GM23338 (cell line): ENCODE measurements at regions not wholly inside any gene's neighbourhood (a gene's known extent, or its start where the extent isn't known, plus 50 kb on each side); places are given as distances from the start of the nearest gene placed in this dataset.

Source experiments
- ATAC-seq: fragments of 200-7000 bp; cut with Tn5 transposase; 3 replicates; pipeline ENCODE4 v1.9.1; 2020
- DNase-seq: peaks from one replicate; pipeline ENCODE4 v3.0.0-alpha.2; 2015; ENCODE audit warnings: low spot score
- H2AFZ ChIP-seq: fragments of 200-600 bp; sonication (generic); 2 replicates; pipeline ENCODE4 v1.8.0; 2016; ENCODE audit warnings: antibody characterized with exemption, mild to moderate bottlenecking, moderate library complexity
- H3F3A ChIP-seq: fragments of 200-600 bp; sonication (generic); replicated peaks from 2 replicates; pipeline ENCODE4 v1.8.0; 2017; ENCODE audit warnings: antibody characterized with exemption, mixed run types, low read depth
- H3K27ac ChIP-seq: fragments of 200-600 bp; sonication (generic); 2 replicates; pipeline ENCODE4 v1.6.1; 2016; ENCODE audit warnings: low read depth
- H3K27me3 ChIP-seq: fragments of 200-600 bp; sonication (generic); 2 replicates; pipeline ENCODE4 v1.8.0; 2016; ENCODE audit warnings: mild to moderate bottlenecking, mixed run types, moderate library complexity; ENCODE audit not compliant: insufficient read depth
- H3K36me3 ChIP-seq: fragments of 200-600 bp; sonication (generic); 2 replicates; pipeline ENCODE4 v1.8.0; 2016; ENCODE audit warnings: mild to moderate bottlenecking; ENCODE audit not compliant: insufficient read depth
- H3K4me1 ChIP-seq: fragments of 200-600 bp; sonication (generic); 2 replicates; pipeline ENCODE4 v1.8.0; 2016; ENCODE audit warnings: mild to moderate bottlenecking, moderate library complexity; ENCODE audit not compliant: insufficient read depth
- H3K4me2 ChIP-seq: fragments of 200-600 bp; sonication (generic); 2 replicates; pipeline ENCODE4 v1.7.1; 2017; ENCODE audit warnings: mixed run types
- H3K4me3 ChIP-seq: fragments of 200-600 bp; sonication (generic); 2 replicates; pipeline ENCODE4 v1.6.1; 2016; ENCODE audit warnings: mixed run types
- H3K79me2 ChIP-seq: fragments of 200-600 bp; sonication (generic); replicated peaks from 2 replicates; pipeline ENCODE4 v1.8.0; 2017; ENCODE audit warnings: mild to moderate bottlenecking; ENCODE audit not compliant: insufficient read depth
- H3K9me2 ChIP-seq: fragments of 200-600 bp; sonication (generic); 2 replicates; pipeline ENCODE4 v1.8.0; 2017; ENCODE audit not compliant: insufficient read depth
- H4K20me1 ChIP-seq: fragments of 200-600 bp; sonication (generic); replicated peaks from 2 replicates; pipeline ENCODE4 v1.8.0; 2017; ENCODE audit warnings: mild to moderate bottlenecking; ENCODE audit not compliant: insufficient read depth
- H3K27ac Mint-ChIP-seq: 2 replicates; pipeline ENCODE4 v1.8.0; 2020; ENCODE audit warnings: inconsistent platforms, mild to moderate bottlenecking, moderate library complexity, mixed read lengths
- H3K27me3 Mint-ChIP-seq: 3 replicates; pipeline ENCODE4 v1.8.0; 2022; ENCODE audit warnings: low read depth, mild to moderate bottlenecking, moderate library complexity, mixed read lengths, inconsistent platforms; ENCODE audit not compliant: insufficient read depth, poor library complexity
- H3K36me3 Mint-ChIP-seq: 3 replicates; pipeline ENCODE4 v1.8.0; 2021; ENCODE audit warnings: low read depth, mild to moderate bottlenecking, inconsistent platforms, moderate library complexity, mixed read lengths
- H3K4me1 Mint-ChIP-seq: 3 replicates; pipeline ENCODE4 v1.8.0; 2020; ENCODE audit warnings: mild to moderate bottlenecking, inconsistent platforms, mixed read lengths
- H3K4me3 Mint-ChIP-seq: 3 replicates; pipeline ENCODE4 v1.8.0; 2021; ENCODE audit warnings: moderate library complexity, mild to moderate bottlenecking, inconsistent platforms, mixed read lengths
- H3K9me3 Mint-ChIP-seq: 3 replicates; pipeline ENCODE4 v1.8.0; 2020; ENCODE audit warnings: moderate library complexity, mild to moderate bottlenecking, inconsistent platforms, mixed read lengths
- CREB1 ChIP-seq: fragments of 250-450 bp; sonication (Bioruptor Pico); IDR thresholded peaks from 2 replicates; pipeline ENCODE4 v1.5.0; 2020; ENCODE audit warnings: low read depth, mild to moderate bottlenecking, moderate library complexity
- CTCF ChIP-seq, 2 experiments: fragments of 200-600 bp in 1 of 2; sonication (generic) in 1 of 2; conservative IDR thresholded peaks; 2 replicates each; pipeline versions ENCODE4 v1.5.1 to v1.6.1; 2016 to 2017; ENCODE audit warnings: antibody characterized with exemption in 2 of 2, low read depth in 2 of 2, mild to moderate bottlenecking in 2 of 2, moderate library complexity in 1 of 2
- EZH2 ChIP-seq: fragments of 200-600 bp; sonication (generic); IDR thresholded peaks from one replicate; pipeline ENCODE4 v1.8.0; 2017; ENCODE audit warnings: antibody characterized with exemption, mild to moderate bottlenecking, low read depth; ENCODE audit not compliant: unreplicated experiment
- EZH2phosphoT487 ChIP-seq: fragments of 200-600 bp; sonication (generic); IDR thresholded peaks from one replicate; pipeline ENCODE4 v1.8.1; 2018; ENCODE audit warnings: antibody characterized with exemption; ENCODE audit not compliant: unreplicated experiment
- JUNB ChIP-seq: IDR thresholded peaks from one replicate; pipeline ENCODE4 v1.6.1; 2016; ENCODE audit warnings: antibody characterized with exemption; ENCODE audit not compliant: unreplicated experiment
- NANOG ChIP-seq: IDR thresholded peaks from 2 replicates; pipeline ENCODE4 v1.6.1; 2016; ENCODE audit warnings: antibody characterized with exemption, borderline replicate concordance
- POLR2AphosphoS5 ChIP-seq: IDR thresholded peaks from 2 replicates; pipeline ENCODE4 v1.6.1; 2016; ENCODE audit warnings: antibody characterized with exemption, low read depth
- REST ChIP-seq: IDR thresholded peaks from one replicate; pipeline ENCODE4 v1.6.1; 2018; ENCODE audit warnings: antibody characterized with exemption; ENCODE audit not compliant: unreplicated experiment
- STAT1 ChIP-seq: IDR thresholded peaks from one replicate; pipeline ENCODE4 v1.6.1; 2016; ENCODE audit warnings: antibody characterized with exemption; ENCODE audit not compliant: unreplicated experiment
- ZNF114 ChIP-seq: fragments of 250-450 bp; sonication (Bioruptor Pico); IDR thresholded peaks from 2 replicates; pipeline ENCODE4 v1.5.0; 2020; ENCODE audit warnings: mild to moderate bottlenecking, moderate library complexity
- ZNF331 ChIP-seq: fragments of 250-450 bp; sonication (Bioruptor Pico); IDR thresholded peaks from 2 replicates; pipeline ENCODE4 v1.5.0; 2020; ENCODE audit warnings: low read depth, mild to moderate bottlenecking, moderate library complexity
- ZNF462 ChIP-seq: fragments of 250-450 bp; sonication (Bioruptor Pico); IDR thresholded peaks from 2 replicates; pipeline ENCODE4 v1.5.0; 2020; ENCODE audit warnings: mild to moderate bottlenecking, moderate library complexity
- TF ChIP-seq, protein P1 (sequence below): IDR thresholded peaks from 2 replicates; pipeline ENCODE4 v1.6.1; 2016; ENCODE audit warnings: antibody characterized with exemption

DNA sequence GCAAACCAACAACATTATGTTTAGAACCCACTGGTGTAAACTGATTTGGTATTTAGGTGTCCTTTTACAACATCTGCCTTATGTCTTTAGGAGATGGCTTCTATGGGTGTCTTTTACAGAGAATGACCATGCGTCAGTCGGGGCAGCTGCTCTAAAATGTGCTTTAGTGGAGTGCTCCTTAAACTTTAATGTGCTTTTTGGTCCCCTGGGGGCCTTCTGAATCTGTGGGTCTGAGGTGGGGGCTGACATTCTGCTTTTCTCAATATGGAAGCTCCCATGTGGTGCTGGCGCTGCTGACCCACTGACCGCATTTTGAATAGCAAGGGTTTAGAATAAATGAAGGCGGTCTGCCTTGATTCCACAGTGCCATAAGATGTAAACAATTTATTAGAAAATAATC is 173.2 kb upstream of the B3GALT2 start:
- no peak for DNase-seq
- Mint-ChIP-seq H3K27ac (no peak overlapping the region), H3K4me1 (peaks cover 8% of the 10 kb centered on the region), H3K4me3 (no peak overlapping the region), H3K9me3 (no peaks in the 10 kb centered on the region), H3K36me3 (no peaks in the 10 kb centered on the region), H3K27me3 (no peaks in the 10 kb centered on the region)
- Histone ChIP-seq H3K27ac (no peak overlapping the region), H3K27me3 (no peaks in the 10 kb centered on the region), H3K79me2 (no peaks in the 10 kb centered on the region), H4K20me1 (no peaks in the 10 kb centered on the region), H3F3A (no peaks in the 10 kb centered on the region), H3K4me2 (no peak overlapping the region), H2AFZ (no peak overlapping the region), H3K4me3 (no peak overlapping the region), H3K4me1 (no peaks in the 10 kb centered on the region), H3K9me2 (no peaks in the 10 kb centered on the region; the same call in 1 of the 2 replicates), H3K36me3 (no peaks in the 10 kb centered on the region)
- no peak for ATAC-seq
- TF ChIP-seq NANOG (no peak), STAT1 (no peak), ZNF114 (no peak), ZNF331 (CRISPR knock-in tag) (no peak), EZH2phosphoT487 (no peak), ZNF462 (CRISPR knock-in tag) (no peak), CTCF (conservative IDR thresholded peaks at IDR 0.05; ENCODE audit: low read depth in 2 of 2) (no peak), POLR2AphosphoS5 (no peak), JUNB (no peak), EZH2 (no peak), CREB1 (CRISPR knock-in tag) (no peak), REST (no peak)
- TF ChIP-seq, protein P1, sequence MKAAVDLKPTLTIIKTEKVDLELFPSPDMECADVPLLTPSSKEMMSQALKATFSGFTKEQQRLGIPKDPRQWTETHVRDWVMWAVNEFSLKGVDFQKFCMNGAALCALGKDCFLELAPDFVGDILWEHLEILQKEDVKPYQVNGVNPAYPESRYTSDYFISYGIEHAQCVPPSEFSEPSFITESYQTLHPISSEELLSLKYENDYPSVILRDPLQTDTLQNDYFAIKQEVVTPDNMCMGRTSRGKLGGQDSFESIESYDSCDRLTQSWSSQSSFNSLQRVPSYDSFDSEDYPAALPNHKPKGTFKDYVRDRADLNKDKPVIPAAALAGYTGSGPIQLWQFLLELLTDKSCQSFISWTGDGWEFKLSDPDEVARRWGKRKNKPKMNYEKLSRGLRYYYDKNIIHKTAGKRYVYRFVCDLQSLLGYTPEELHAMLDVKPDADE, result no peak
